ENCODE measurements at regions not wholly inside any gene's neighbourhood (a gene's known extent, or its start where the extent isn't known, plus 50 kb on each side); places are given as distances from the start of the nearest gene placed in this dataset.
A peak's percentile ranks its signal among the peaks of the same experiment; 100 is the strongest.

DNA sequence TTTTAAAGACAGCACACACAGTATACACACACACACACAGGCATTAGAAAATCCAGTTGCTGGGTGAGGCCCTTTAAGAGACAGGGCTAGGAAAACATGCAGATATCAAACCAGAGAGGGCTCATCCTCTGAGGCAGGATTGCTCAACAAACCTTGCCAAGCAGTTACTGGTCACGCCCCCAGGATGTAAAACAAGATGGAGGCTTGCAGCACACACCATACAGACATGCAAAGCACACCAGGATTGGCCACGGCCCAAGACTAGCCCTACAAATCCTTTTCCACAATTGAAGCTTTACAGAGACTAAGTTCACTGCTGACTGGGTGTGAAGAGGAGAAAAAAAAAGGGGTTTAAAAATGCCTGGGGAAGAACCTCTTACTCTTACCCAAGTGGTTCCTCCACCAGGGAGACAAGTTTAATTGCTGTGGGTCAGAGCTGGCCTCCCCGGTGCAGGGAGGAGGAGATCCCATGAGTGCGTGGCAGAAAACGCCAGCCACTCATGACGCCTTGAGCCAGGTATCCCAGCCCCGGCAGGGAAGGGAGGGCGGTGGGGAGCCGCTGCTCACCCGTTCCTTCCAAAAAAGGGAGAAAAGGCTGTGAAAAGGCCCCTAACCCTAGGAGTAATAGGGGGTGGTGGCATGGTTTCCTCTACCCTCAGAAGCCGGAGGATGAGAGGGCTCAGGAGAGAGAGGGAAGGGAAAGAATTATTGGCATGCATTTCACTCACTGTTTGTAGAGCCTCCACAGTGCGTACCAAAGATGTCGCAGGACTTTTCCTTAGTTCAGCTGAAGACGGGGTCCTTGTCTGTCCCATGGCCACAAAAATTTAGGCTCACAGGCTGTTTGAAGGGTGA is 594.6 kb upstream of the ZP4 start:
- no peak overlapping the region for H3K27ac ChIP-seq
- ATAC-seq = peak; percentile 42 to 60
- no peaks in the 10 kb centered on the region for H3K27me3 ChIP-seq (ENCODE audit: low read depth)
- intact Hi-C loops (cut with DNase I) = no loop called here
- H3K4me3 ChIP-seq = peak overlapping the region; percentile 2
- H3K36me3 ChIP-seq = no peaks in the 10 kb centered on the region
- TF ChIP-seq, protein P1, sequence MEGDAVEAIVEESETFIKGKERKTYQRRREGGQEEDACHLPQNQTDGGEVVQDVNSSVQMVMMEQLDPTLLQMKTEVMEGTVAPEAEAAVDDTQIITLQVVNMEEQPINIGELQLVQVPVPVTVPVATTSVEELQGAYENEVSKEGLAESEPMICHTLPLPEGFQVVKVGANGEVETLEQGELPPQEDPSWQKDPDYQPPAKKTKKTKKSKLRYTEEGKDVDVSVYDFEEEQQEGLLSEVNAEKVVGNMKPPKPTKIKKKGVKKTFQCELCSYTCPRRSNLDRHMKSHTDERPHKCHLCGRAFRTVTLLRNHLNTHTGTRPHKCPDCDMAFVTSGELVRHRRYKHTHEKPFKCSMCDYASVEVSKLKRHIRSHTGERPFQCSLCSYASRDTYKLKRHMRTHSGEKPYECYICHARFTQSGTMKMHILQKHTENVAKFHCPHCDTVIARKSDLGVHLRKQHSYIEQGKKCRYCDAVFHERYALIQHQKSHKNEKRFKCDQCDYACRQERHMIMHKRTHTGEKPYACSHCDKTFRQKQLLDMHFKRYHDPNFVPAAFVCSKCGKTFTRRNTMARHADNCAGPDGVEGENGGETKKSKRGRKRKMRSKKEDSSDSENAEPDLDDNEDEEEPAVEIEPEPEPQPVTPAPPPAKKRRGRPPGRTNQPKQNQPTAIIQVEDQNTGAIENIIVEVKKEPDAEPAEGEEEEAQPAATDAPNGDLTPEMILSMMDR (IDR thresholded peaks at IDR 0.05) = no peak
- DNase-seq = no peak
- no peaks in the 10 kb centered on the region for H3K4me1 ChIP-seq
- no peaks in the 10 kb centered on the region for H3K9me3 ChIP-seq

DNA sequence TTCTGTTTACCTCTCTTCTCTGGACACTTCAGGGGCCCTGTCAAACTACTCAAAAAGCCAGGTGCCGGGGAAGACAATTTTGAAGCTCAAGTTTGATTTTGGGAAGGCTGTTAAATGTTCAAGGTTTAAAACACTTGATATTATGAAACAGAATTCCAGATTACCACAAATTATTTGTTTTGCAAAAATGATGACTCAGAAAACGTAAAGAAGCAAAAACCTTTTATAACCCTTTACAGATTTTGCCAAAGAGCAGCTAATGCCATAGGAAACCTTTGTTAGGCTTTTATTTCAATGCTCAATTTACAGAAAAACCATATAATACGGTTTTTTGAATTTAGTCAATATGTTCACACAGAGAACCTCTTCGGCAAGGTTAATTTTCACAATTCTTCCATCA is 593.4 kb upstream of the ZP4 start:
- Histone ChIP-seq H3K27me3 (ENCODE audit: low read depth) (no peaks in the 10 kb centered on the region), H3K9me3 (no peaks in the 10 kb centered on the region), H3K4me3 (no peak overlapping the region), H3K36me3 (no peaks in the 10 kb centered on the region), H3K4me1 (no peaks in the 10 kb centered on the region), H3K27ac (no peak overlapping the region)
- TF ChIP-seq, protein P1 (IDR thresholded peaks at IDR 0.05) = no peak
- DNase-seq (no peak), ATAC-seq (no peak)
- intact Hi-C loops (cut with DNase I) = no loop called here

DNA sequence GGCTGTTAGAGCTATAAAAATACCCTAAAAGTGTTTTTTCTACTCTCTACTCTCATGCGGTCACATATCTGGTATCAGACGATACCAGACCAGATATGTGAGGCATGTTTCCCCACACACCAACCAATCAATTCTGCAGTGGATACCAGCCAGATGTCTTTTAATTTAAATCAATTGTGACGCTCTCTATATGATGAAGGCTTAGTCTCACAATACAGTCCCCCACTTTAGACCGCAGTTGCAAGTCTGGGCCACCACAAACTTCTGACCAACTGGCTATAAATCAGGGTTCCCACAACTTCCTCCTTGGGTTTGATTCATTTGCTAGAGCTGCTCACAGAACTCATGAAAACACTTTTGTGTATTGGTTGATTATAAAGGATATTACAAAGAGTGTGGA is 586.1 kb upstream of the ZP4 start:
- TF ChIP-seq, protein P1 (IDR thresholded peaks at IDR 0.05) = no peak
- DNase-seq (no peak), ATAC-seq (no peak)
- Histone ChIP-seq H3K4me3 (no peak overlapping the region), H3K9me3 (no peaks in the 10 kb centered on the region), H3K27ac (no peak overlapping the region), H3K36me3 (no peaks in the 10 kb centered on the region), H3K27me3 (ENCODE audit: low read depth) (no peaks in the 10 kb centered on the region), H3K4me1 (no peaks in the 10 kb centered on the region)
- intact Hi-C loops (cut with DNase I) = no loop called here

DNA sequence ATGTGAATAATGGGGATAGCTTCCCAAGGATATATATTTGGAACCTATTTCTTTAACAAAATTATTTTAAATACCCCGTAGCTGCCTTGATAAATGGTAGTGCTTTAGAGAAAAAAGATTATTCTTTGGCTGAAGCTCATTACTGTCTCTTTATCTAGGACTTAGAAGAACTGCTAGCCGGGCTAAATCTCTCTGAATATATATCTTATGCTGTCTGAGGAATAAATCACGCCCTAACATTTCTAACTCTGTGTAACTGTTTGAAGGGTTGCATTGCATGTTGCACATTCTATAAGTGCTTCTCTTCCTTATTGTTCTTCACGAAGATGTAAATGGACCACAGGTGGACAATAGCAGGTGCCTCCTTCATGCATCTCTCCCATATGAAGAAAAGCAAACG is 585.0 kb upstream of the ZP4 start:
- DNase-seq (no peak), ATAC-seq (no peak)
- TF ChIP-seq, protein P1 (IDR thresholded peaks at IDR 0.05) = no peak
- no peaks in the 10 kb centered on the region for H3K9me3 ChIP-seq
- intact Hi-C loops (cut with DNase I) = no loop called here
- no peaks in the 10 kb centered on the region for H3K27me3 ChIP-seq (ENCODE audit: low read depth)
- H3K36me3 ChIP-seq = no peaks in the 10 kb centered on the region
- H3K4me1 ChIP-seq = no peaks in the 10 kb centered on the region
- H3K27ac ChIP-seq = no peak overlapping the region
- H3K4me3 ChIP-seq = no peak overlapping the region

DNA sequence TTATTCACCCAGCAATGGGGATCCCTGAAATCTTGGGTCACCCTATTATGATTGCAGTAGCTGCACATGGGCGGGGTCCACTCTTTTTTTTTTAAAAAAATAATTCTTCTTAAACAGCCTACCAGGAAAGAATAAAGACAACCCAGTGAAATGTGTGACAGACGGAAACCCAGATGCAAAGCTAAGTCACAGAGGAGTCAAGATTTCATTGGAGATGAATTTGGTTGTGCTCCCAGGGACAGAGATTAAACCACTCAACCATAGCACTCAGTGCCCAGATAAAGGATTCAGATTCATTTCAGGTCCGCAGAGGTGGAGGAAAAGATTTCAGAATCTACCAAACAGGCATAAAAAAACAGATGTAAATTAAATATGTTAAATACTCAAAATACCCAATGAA is 583.5 kb upstream of the ZP4 start:
- intact Hi-C loops (cut with DNase I) = no loop called here
- no peaks in the 10 kb centered on the region for H3K36me3 ChIP-seq
- DNase-seq (no peak), ATAC-seq (no peak)
- H3K9me3 ChIP-seq = no peaks in the 10 kb centered on the region
- H3K4me1 ChIP-seq = no peaks in the 10 kb centered on the region
- H3K27me3 ChIP-seq (ENCODE audit: low read depth) = no peaks in the 10 kb centered on the region
- no peak overlapping the region for H3K4me3 ChIP-seq
- TF ChIP-seq, protein P1 (IDR thresholded peaks at IDR 0.05) = no peak
- no peak overlapping the region for H3K27ac ChIP-seq

Data from lower lobe of right lung (tissue), 2 donors.